Esophagus squamous epithelium (tissue), 4 donors: ENCODE measurements at regions not wholly inside any gene's neighbourhood (a gene's known extent, or its start where the extent isn't known, plus 50 kb on each side); places are given as distances from the start of the nearest gene placed in this dataset.

ENCODE experiments used
- POLR2A ChIP-seq, 4 donors: fragments of 450-650 bp; IDR thresholded peaks; one replicate each; pipeline ENCODE4 v1.6.1; 2017; ENCODE audit warnings: antibody characterized with exemption in 4 of 4, mild to moderate bottlenecking in 4 of 4, moderate library complexity in 3 of 4
- TF ChIP-seq, protein P1 (sequence below), 6 experiments: fragments of 450-650 bp in 4 of 6; fragments of 200-600 bp in 2 of 6; sonication (generic) in 2 of 6; IDR thresholded peaks; one replicate each; pipeline ENCODE4 v1.5.1; 2016 to 2019; ENCODE audit warnings: antibody characterized with exemption in 6 of 6, mild to moderate bottlenecking in 4 of 6, moderate library complexity in 4 of 6

DNA sequence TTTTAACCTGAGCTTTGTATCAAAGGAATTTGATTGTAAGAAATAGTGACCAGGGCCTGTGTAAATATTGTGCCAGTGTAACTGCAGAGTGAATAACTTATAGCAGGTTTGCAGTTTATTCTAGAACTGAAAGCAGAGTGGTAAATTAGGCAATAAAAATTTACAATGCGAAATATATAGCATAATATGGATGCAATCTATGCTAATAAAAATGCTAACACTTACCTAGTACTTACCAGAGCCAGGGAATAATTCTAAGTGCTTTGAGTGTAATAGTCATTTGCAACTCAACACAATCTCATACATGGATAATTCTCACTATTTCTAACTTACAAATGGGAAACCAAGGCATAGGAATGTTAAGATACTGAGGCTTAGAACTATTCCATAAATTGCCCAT, 303.4 kb downstream of the ISL1 start:
- TF ChIP-seq, protein P1, sequence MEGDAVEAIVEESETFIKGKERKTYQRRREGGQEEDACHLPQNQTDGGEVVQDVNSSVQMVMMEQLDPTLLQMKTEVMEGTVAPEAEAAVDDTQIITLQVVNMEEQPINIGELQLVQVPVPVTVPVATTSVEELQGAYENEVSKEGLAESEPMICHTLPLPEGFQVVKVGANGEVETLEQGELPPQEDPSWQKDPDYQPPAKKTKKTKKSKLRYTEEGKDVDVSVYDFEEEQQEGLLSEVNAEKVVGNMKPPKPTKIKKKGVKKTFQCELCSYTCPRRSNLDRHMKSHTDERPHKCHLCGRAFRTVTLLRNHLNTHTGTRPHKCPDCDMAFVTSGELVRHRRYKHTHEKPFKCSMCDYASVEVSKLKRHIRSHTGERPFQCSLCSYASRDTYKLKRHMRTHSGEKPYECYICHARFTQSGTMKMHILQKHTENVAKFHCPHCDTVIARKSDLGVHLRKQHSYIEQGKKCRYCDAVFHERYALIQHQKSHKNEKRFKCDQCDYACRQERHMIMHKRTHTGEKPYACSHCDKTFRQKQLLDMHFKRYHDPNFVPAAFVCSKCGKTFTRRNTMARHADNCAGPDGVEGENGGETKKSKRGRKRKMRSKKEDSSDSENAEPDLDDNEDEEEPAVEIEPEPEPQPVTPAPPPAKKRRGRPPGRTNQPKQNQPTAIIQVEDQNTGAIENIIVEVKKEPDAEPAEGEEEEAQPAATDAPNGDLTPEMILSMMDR (IDR thresholded peaks at IDR 0.05), result no peak
- TF ChIP-seq POLR2A (IDR thresholded peaks at IDR 0.05), result no peak
